ENCODE measurements at regions not wholly inside any gene's neighbourhood (a gene's known extent, or its start where the extent isn't known, plus 50 kb on each side); places are given as distances from the start of the nearest gene placed in this dataset.

- DNase-seq (ENCODE audit: low read depth): no peak
Measured at GRCh38 chr10:125341611-125342010, 181.2 kb upstream of the CTBP2 start.

GRCh38 chr10:125340903-125341302 lies 180.5 kb upstream of the CTBP2 start:
- DNase-seq (ENCODE audit: low read depth): no peak

DNA sequence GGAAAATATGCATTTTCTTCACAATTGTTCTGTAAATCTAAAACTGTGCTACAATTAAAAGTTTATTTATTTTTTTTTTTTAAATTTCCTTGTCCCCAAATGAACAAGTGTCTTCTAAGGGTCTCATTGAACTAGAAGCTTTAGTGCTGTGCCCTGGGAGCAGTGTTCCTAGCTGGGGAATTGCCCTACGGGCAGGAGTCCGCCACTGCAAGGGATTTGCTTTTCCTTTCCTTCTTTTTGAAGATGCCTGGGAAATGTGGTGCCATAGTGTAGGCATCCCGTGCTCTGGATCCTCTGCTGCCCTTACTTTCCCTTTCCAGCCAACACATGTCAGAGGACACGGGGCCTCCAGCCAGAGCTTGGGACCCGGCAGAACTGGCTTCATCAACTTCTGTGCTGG lies 177.1 kb upstream of the CTBP2 start:
- DNase-seq (ENCODE audit: low read depth): no peak

GRCh38 chr10:125334545-125334944 lies 174.2 kb upstream of the CTBP2 start:
- no peak for DNase-seq (ENCODE audit: low read depth)

GRCh38 chr10:125333769-125334168 lies 173.4 kb upstream of the CTBP2 start:
- DNase-seq (ENCODE audit: low read depth): no peak

DNA sequence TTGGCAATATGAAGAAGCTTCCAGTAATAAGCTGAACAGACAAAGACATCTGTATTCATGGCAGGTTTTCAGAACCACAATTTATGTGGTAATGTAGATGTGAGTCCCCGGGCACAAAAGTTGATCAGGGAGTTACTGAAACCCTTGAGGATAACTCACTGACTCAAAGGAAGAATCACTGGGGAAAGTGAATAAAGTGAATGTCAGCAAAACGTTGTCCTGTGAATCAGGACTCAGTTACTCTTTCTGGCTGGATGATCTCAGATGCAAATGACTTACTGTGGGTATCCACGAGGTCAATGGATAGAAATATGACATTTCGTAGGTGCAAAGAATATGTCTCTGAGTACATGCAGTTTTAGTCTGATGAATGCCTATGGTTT lies 172.8 kb upstream of the CTBP2 start:
- DNase-seq (ENCODE audit: low read depth): no peak

- no peak for DNase-seq (ENCODE audit: low read depth)
Measured at GRCh38 chr10:125332548-125333208, 172.3 kb upstream of the CTBP2 start.

DNA sequence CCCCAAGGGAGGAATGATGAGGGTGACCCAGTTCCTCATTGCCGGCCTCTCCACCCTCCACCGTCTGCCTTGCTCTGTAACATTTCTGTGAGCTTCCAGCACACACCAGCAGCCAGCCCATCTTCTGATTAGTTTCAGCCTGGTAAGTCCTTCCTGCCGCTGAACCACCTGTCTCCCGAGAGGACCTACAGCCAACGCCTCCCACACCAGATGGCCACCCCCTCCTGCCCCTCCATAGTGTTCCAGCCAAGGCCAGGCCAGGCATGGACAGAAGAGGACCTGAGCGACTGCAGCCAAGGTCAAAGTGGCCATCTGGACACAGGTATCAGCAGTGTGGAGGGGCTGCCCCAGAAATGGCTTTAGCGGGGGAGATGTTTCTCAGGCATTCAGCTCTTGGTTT lies 170.7 kb upstream of the CTBP2 start:
- DNase-seq (ENCODE audit: low read depth): no peak

- no peak for DNase-seq (ENCODE audit: low read depth)
Measured at GRCh38 chr10:125329056-125329455, 168.7 kb upstream of the CTBP2 start.

GRCh38 chr10:125325326-125325725 lies 165.0 kb upstream of the CTBP2 start:
- no peak for DNase-seq (ENCODE audit: low read depth)

DNA sequence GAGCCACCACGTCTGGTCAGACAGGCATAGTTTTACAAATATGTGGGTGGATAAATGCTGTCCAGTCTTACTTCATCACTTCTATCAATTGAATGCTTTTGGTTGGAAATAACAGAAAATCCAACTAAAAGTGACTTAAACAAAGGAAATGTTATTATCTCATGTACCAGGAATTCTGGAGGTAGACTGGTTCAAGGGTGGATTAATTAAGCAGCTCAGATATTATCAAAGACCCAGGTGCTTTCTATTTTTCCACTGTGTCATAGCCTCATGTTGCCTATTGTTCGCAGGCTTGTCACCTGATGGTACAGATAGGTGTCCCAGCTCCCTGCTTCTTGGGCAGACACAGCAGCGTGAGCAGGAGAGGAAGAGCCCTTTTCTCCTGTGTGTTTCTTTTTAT lies 156.1 kb upstream of the CTBP2 start:
- DNase-seq (ENCODE audit: low read depth): no peak

DNA sequence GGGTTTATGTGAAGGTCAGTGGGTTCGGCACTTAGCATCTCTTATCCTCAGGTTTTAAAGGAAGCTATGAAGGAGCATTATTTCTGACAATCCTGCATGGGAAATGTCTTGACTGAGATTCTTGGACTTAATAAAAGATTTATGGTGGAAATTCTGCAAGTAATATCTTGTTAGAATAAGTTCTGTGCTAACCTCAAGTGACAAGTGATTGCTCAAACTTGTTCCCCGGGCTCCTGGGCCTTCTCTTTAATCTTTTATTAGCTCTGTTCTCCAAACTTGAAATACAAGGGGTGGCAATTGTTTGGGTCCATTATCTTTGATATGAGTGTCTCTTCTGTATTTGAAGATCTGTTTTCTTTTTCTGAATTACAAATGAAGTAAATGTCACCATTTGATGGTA lies 140.6 kb upstream of the CTBP2 start:
- no peak for DNase-seq (ENCODE audit: low read depth)

GRCh38 chr10:125299461-125299860 lies 139.1 kb upstream of the CTBP2 start:
- no peak for DNase-seq (ENCODE audit: low read depth)

DNA sequence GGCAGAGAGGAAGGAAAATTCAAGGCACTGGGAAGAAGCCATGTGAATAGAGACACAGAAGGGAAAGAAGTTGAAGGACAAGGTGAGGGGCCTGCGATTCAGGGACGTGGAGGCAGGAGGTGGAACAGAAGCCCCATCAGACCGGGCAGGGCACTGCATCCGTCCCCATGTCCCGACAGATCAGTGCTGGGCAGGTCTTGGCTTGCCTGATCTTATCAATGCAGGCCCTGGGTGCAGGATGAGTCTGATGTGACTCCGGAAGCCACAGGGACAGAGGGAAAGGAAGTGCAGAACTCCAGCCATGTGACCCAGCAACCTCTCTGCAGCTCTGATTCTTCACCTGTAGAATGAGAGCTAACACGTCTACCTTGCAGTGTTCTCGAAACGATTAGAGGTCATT lies 136.2 kb upstream of the CTBP2 start:
- DNase-seq (ENCODE audit: low read depth): no peak

DNA sequence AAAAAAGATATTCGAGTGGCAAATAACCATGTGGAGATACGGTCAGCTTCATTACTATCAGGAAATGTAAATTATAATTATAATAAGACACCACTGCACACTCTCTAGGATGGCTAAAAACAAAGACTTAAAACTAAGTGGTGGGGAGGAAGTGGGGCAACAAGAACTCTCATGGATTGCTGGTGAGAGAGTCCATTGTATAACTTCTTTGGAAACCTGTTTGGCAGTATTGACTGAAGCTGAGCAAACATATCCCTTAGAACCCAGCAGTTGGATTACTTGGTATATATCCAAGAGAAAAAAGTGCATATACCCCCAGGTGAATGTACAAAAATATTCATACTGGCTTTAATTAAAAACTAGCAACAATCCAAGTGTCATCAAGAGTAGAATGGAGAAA lies 133.7 kb upstream of the CTBP2 start:
- no peak for DNase-seq (ENCODE audit: low read depth)

- no peak for DNase-seq (ENCODE audit: low read depth)
Measured at GRCh38 chr10:125291836-125292235, 131.5 kb upstream of the CTBP2 start.

DNA sequence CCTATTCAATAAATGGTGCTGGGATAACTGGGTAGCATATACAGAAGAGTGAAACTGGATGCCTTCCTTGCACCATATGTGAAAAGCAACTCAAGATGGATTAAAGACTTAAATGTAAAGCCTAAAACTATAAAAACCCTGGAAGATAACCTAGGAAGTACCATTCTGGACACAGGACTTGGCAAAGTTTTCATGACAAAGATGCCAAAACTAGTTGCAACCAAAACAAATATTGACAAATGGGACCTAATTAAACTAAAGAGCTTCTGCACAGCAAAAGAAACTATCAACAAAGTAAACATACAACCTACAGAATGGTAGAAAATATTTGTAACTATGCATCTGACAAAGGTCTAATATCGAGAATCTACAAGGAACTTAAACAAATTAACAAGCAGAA lies 129.1 kb upstream of the CTBP2 start:
- no peak for DNase-seq (ENCODE audit: low read depth)

DNA sequence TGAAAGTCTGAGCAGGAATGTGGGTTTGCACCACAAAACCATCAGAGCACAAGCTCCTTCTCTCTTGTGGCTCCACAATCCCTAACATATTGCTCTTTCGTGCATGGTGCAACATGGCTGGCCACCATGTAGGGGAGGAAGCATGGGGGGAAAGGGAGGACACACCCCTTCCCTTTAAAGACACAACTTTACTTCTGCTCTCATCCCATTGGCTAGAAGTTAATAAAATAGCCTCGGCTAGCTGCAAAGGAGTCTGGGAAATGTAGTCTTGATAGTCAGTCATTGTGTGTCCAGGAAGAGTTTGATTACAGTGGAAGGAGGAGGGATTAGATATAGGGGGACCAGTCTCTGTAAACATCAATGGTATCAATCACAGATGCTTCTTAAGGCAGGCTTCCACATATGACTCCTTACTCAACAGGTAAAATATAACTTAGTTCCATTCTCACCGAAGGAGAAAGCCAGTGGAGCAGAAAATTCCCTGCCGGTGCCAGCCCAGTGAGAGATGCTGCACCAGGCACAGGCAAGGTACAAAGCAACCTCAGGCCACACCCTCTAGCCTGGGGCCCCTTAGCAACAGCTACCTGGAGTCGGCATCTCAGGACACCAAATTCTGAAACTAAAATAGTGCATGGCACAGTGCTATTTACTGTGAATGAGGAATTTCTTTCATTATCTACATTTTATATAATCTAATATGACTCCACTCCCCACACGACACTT lies 124.7 kb upstream of the CTBP2 start:
- no peak for DNase-seq (ENCODE audit: low read depth)

DNA sequence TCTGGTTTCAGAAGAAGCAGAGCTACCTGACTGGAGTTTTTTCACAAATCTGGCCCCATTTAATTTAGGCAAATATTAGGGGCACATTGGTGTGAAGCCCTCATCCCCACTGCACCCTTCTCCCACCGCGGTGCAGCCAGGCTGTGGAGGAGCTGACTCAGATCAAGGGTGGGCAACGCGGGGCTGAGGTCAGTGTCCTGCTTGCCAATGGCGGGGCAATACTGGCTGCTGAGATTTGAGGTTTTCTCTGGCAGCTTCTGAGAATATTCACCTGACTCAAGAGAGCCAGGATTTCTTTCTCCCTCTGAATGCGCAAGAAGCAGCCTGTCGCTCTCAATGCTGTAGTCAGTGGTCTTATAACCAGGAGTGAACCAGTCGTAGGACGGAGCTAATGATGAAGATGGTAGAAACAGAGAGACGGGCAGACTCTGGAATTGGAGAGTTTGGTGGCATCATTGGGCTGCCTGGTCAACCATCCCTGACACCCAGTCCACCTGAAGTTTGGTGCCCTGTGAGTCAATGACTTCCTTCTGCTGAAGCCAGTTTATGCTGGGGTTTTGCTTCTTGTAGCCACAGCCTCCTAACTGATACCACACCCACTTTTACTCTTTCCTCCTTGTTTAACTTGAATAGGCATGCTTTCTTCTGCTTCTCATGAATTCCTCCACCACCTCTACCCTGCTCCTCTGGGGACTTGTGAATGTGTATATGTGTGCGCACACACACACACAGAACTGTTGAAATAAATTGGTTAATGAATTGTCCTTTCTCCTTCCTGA lies 123.7 kb upstream of the CTBP2 start:
- no peak for DNase-seq (ENCODE audit: low read depth)

DNA sequence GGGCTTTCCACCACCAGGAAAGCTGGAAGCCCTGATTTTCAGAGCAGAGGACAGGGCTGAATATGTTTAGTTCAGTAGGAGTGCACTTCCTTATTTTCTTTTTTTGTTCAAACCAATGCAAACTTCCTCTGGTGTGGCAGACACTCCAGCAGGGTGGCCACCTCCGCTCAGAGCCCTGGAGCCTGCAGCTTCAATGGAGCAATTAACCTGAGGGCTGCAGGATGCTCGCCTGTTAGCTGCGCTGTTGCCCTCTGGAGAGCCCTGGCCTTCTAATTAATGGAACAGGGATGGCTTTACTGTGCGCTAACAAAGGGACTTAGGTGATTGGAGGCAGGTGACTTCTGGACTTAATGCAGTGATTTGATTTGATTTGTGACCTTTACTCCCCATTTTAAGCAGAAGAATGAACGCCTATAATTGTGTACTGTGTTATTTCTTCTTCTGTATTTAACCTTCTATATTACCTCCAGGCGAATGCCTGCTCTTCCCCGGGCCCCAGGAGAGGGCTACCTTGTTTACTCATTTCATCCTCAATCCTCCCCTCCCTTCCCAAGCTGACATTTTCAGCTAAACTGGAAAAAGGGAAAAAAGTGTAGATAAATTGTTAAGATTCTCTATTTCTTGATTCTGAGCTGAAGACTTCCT lies 123.0 kb upstream of the CTBP2 start:
- no peak for DNase-seq (ENCODE audit: low read depth)

DNA sequence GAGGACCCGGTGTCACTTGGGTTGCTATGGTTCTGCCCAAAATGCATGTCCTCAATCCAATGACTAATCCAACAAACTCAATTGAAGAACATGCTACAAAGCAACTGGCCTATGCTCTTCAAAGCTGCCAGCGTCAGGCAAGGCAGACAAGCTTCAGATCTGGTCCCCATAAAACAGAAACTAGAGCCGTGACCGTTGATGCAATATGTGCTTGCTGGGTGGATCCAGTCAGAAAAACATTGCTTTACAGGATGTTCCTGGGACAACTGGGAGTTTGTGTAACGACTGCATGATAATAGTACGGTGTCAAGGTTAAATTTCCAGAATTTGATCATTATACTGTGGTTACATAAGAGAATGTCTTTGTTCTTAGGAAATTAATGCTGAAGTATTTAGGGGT lies 120.7 kb upstream of the CTBP2 start:
- DNase-seq (ENCODE audit: low read depth): no peak

DNA sequence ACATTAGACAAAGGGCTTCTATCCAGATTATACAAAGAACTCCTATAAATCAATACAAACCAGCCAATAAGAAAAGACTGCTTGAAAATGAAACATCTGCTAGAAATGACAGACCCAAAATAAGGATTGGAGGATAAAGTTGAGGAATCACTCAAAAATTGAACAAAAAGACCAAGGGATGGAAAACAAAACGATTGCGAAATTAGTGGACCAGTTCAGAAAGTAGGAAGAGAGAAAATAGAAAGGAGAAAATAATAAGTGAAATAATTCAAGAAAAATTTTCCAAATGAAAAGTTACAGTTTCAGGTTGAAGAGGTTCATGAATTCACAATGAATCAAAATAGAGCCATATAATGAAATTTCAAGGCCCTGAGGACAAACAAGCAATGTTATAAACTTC lies 115.8 kb upstream of the CTBP2 start:
- no peak for DNase-seq (ENCODE audit: low read depth)

DNA sequence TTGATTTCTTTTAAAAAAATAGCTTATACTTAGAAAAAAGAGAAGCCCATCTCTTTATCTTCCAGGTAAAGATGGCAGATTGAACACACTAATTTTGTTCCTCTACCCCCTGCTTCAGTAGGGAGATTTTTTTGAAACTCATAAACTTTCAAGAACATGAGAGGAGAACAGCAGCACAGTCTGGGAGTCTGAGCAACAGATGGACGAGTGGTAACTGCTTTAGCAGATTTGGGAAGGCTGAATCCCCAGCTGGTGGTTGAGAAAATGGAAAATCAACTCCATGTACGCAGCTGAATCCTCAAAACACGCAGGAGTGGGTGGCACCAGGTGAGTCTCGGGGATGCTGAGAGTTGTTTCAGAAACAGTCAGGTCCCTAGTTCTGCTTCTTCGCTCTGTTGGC lies 114.6 kb upstream of the CTBP2 start:
- no peak for DNase-seq (ENCODE audit: low read depth)
